ENCODE measurements at regions not wholly inside any gene's neighbourhood (a gene's known extent, or its start where the extent isn't known, plus 50 kb on each side); places are given as distances from the start of the nearest gene placed in this dataset.

GRCh38 chr4:123783151-123783790 lies 386.7 kb downstream of the SPRY1 start:
- Histone ChIP-seq H3K4me1 (ENCODE audit: control insufficient read depth, extremely low read depth, insufficient read depth, low read length) (peaks cover 29% of the 10 kb centered on the region), H3K4me2 (ENCODE audit: extremely low read depth, insufficient read depth, low read length) (peak overlapping the region; percentile 46), H4K20me1 (ENCODE audit: control insufficient read depth, extremely low read depth, insufficient read depth, low read length) (no peaks in the 10 kb centered on the region), H3K9ac (ENCODE audit: insufficient read depth, low read length) (no peak overlapping the region), H3K4me3 (replicated peaks in 1 of 4; ENCODE audit: control extremely low read depth in 1 of 4, insufficient read depth in 1 of 4, low read depth in 3 of 4, low read length in 4 of 4) (no peak overlapping the region), H3K36me3 (ENCODE audit: control insufficient read depth, insufficient read depth, low read length) (no peaks in the 10 kb centered on the region), H3K27me3 (ENCODE audit: control insufficient read depth, insufficient read depth, low read length) (no peaks in the 10 kb centered on the region), H2AFZ (ENCODE audit: low read length) (no peak overlapping the region), H3K9me3 (ENCODE audit: control insufficient read depth, insufficient read depth, low read depth, low read length) (no peaks in the 10 kb centered on the region), H3K79me2 (ENCODE audit: control insufficient read depth, insufficient read depth, low read length) (no peaks in the 10 kb centered on the region), H3K27ac (ENCODE audit: insufficient read depth, low read length) (peak overlapping the region; percentile 76)
- peak; percentile 66 to 85 for DNase-seq (ENCODE audit: low read depth in 2 of 2)
- TF ChIP-seq EZH2 (IDR thresholded peaks at IDR 0.05; ENCODE audit: low read length, missing control alignments) (no peak), CTCF (conservative IDR thresholded peaks at IDR 0.05 in 1 of 2, IDR thresholded peaks at IDR 0.05 in 1 of 2; ENCODE audit: low read depth in 1 of 2, low read length in 2 of 2) (no peak)

GRCh38 chr4:123783921-123784320 lies 387.3 kb downstream of the SPRY1 start:
- TF ChIP-seq CTCF (conservative IDR thresholded peaks at IDR 0.05 in 1 of 2, IDR thresholded peaks at IDR 0.05 in 1 of 2; ENCODE audit: low read depth in 1 of 2, low read length in 2 of 2) (no peak), EZH2 (IDR thresholded peaks at IDR 0.05; ENCODE audit: low read length, missing control alignments) (no peak)
- Histone ChIP-seq H3K27me3 (ENCODE audit: control insufficient read depth, insufficient read depth, low read length) (no peaks in the 10 kb centered on the region), H3K79me2 (ENCODE audit: control insufficient read depth, insufficient read depth, low read length) (no peaks in the 10 kb centered on the region), H2AFZ (ENCODE audit: low read length) (no peak overlapping the region), H3K4me2 (ENCODE audit: extremely low read depth, insufficient read depth, low read length) (no peak overlapping the region), H4K20me1 (ENCODE audit: control insufficient read depth, extremely low read depth, insufficient read depth, low read length) (no peaks in the 10 kb centered on the region), H3K4me1 (ENCODE audit: control insufficient read depth, extremely low read depth, insufficient read depth, low read length) (peaks cover 32% of the 10 kb centered on the region), H3K9me3 (ENCODE audit: control insufficient read depth, insufficient read depth, low read depth, low read length) (no peaks in the 10 kb centered on the region), H3K9ac (ENCODE audit: insufficient read depth, low read length) (no peak overlapping the region), H3K36me3 (ENCODE audit: control insufficient read depth, insufficient read depth, low read length) (no peaks in the 10 kb centered on the region), H3K27ac (ENCODE audit: insufficient read depth, low read length) (peak overlapping the region; percentile 76), H3K4me3 (replicated peaks in 1 of 4; ENCODE audit: control extremely low read depth in 1 of 4, insufficient read depth in 1 of 4, low read depth in 3 of 4, low read length in 4 of 4) (no peak overlapping the region)
- peak; percentile 43 to 73 for DNase-seq (ENCODE audit: low read depth in 2 of 2)

GRCh38 chr4:123784626-123785025 lies 388.0 kb downstream of the SPRY1 start:
- peak overlapping the region; percentile 44 for H3K4me2 ChIP-seq (ENCODE audit: extremely low read depth, insufficient read depth, low read length)
- no peak overlapping the region for H3K4me3 ChIP-seq (replicated peaks in 1 of 4; ENCODE audit: control extremely low read depth in 1 of 4, insufficient read depth in 1 of 4, low read depth in 3 of 4, low read length in 4 of 4)
- H4K20me1 ChIP-seq (ENCODE audit: control insufficient read depth, extremely low read depth, insufficient read depth, low read length), result no peaks in the 10 kb centered on the region
- H3K27ac ChIP-seq (ENCODE audit: insufficient read depth, low read length), result peak overlapping the region; percentile 76
- H3K27me3 ChIP-seq (ENCODE audit: control insufficient read depth, insufficient read depth, low read length), result no peaks in the 10 kb centered on the region
- TF ChIP-seq EZH2 (IDR thresholded peaks at IDR 0.05; ENCODE audit: low read length, missing control alignments) (no peak), CTCF (conservative IDR thresholded peaks at IDR 0.05 in 1 of 2, IDR thresholded peaks at IDR 0.05 in 1 of 2; ENCODE audit: low read depth in 1 of 2, low read length in 2 of 2) (peak in 1 of 2 donors; percentile 1)
- no peaks in the 10 kb centered on the region for H3K9me3 ChIP-seq (ENCODE audit: control insufficient read depth, insufficient read depth, low read depth, low read length)
- peak overlapping the region; percentile 4 for H3K9ac ChIP-seq (ENCODE audit: insufficient read depth, low read length)
- H3K79me2 ChIP-seq (ENCODE audit: control insufficient read depth, insufficient read depth, low read length), result no peaks in the 10 kb centered on the region
- no peaks in the 10 kb centered on the region for H3K36me3 ChIP-seq (ENCODE audit: control insufficient read depth, insufficient read depth, low read length)
- peaks cover 32% of the 10 kb centered on the region for H3K4me1 ChIP-seq (ENCODE audit: control insufficient read depth, extremely low read depth, insufficient read depth, low read length)
- H2AFZ ChIP-seq (ENCODE audit: low read length), result no peak overlapping the region
- peak; percentile 8 to 26 for DNase-seq (ENCODE audit: low read depth in 2 of 2)

All from fibroblast of lung (primary cell).